ENCODE measurements at regions not wholly inside any gene's neighbourhood (a gene's known extent, or its start where the extent isn't known, plus 50 kb on each side); places are given as distances from the start of the nearest gene placed in this dataset.

DNA sequence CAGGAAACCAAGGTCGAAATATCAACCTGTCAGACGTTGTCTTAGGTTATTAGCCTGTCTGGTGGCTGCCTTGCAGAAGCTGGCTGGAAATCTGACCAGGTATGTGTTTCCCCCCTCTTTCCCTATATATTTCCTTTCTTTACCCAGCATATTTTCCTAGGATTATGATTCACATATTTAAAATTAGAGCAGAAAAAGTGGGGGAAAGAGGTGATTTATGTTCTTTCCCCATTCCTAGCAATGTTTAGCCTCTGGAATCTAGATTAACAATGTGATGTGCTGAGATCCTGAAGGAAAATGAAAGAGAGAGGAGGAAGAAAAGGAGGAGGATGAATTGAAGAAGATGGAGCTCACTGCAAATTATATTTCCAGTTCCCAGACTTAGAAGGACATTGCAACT, 421.4 kb upstream of the AUTS2 start:
- TF ChIP-seq, protein P1, sequence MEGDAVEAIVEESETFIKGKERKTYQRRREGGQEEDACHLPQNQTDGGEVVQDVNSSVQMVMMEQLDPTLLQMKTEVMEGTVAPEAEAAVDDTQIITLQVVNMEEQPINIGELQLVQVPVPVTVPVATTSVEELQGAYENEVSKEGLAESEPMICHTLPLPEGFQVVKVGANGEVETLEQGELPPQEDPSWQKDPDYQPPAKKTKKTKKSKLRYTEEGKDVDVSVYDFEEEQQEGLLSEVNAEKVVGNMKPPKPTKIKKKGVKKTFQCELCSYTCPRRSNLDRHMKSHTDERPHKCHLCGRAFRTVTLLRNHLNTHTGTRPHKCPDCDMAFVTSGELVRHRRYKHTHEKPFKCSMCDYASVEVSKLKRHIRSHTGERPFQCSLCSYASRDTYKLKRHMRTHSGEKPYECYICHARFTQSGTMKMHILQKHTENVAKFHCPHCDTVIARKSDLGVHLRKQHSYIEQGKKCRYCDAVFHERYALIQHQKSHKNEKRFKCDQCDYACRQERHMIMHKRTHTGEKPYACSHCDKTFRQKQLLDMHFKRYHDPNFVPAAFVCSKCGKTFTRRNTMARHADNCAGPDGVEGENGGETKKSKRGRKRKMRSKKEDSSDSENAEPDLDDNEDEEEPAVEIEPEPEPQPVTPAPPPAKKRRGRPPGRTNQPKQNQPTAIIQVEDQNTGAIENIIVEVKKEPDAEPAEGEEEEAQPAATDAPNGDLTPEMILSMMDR (IDR thresholded peaks at IDR 0.05) = no peak
- no peaks in the 10 kb centered on the region for H3K36me3 ChIP-seq
- H3K27me3 ChIP-seq (replicated peaks; ENCODE audit: insufficient read depth) = no peaks in the 10 kb centered on the region
- H3K4me1 ChIP-seq (ENCODE audit: control insufficient read depth in 1 of 2, low read depth in 2 of 2) = peaks cover 6 to 22% of the 10 kb centered on the region in 2 donors
- no peak overlapping the region for H3K4me3 ChIP-seq
- H3K27ac ChIP-seq = no peak overlapping the region
- ATAC-seq (ENCODE audit: insufficient number of reproducible peaks, low FRiP score, low read depth) = no peak
- no peak for DNase-seq (ENCODE audit: low spot score)
- H3K9me3 ChIP-seq = no peaks in the 10 kb centered on the region

DNA sequence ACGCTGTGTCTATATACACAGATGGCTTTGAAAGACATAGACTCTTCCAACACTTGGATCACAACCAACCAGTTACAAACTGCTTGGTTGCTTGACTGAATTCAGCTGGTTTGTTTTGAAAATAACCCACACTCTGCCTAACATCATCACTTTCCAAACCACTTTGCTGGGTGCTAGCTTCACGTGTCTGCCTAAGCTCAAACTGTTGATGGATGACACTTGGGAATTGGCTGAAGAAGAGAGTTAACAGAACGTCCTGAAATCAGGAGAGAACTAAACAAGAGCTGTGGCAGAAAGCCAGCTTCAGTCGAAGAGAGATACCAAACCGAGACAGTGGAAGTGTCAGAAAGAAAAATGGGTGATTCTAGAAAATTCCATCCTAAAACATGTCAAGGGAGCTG, 420.8 kb upstream of the AUTS2 start:
- Histone ChIP-seq H3K27ac (no peak overlapping the region), H3K27me3 (replicated peaks; ENCODE audit: insufficient read depth) (no peaks in the 10 kb centered on the region), H3K36me3 (no peaks in the 10 kb centered on the region), H3K4me1 (ENCODE audit: control insufficient read depth in 1 of 2, low read depth in 2 of 2) (peaks cover 6 to 19% of the 10 kb centered on the region in 2 donors), H3K9me3 (no peaks in the 10 kb centered on the region), H3K4me3 (no peak overlapping the region)
- DNase-seq (ENCODE audit: low spot score) (no peak), ATAC-seq (ENCODE audit: insufficient number of reproducible peaks, low FRiP score, low read depth) (no peak)
- TF ChIP-seq, protein P1 (IDR thresholded peaks at IDR 0.05) = no peak

DNA sequence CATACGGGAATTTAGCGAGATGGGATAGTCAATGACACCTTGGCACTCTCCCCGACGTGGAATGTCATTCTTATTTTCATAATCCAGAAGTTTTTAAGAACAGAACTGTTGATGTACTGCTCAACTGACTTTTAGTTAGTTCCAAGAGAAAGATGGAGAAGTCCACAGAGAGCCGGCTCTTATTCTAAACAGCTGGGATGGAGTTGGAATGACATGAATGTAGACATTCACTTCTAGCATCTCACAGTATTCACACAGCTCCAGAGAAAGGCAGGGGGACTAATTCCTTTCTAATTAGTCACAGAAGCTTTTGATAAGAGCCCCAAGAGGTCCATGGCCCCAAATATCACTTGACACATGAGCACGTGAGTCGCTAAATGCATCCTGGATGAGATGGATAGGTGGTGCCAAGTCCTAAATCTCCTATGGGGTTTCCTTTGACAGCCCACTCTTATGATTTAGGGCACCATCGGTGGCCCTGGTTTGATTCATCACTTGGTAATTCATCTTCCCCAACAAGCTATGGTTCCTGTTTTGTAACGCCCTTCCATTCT, 420.3 kb upstream of the AUTS2 start:
- no peaks in the 10 kb centered on the region for H3K27me3 ChIP-seq (replicated peaks; ENCODE audit: insufficient read depth)
- no peaks in the 10 kb centered on the region for H3K36me3 ChIP-seq
- ATAC-seq (ENCODE audit: insufficient number of reproducible peaks, low FRiP score, low read depth) (no peak), DNase-seq (ENCODE audit: low spot score) (no peak)
- H3K27ac ChIP-seq = no peak overlapping the region
- TF ChIP-seq, protein P1 (IDR thresholded peaks at IDR 0.05) = no peak
- peaks cover 4 to 13% of the 10 kb centered on the region in 2 donors for H3K4me1 ChIP-seq (ENCODE audit: control insufficient read depth in 1 of 2, low read depth in 2 of 2)
- H3K4me3 ChIP-seq = no peak overlapping the region
- H3K9me3 ChIP-seq = no peaks in the 10 kb centered on the region

DNA sequence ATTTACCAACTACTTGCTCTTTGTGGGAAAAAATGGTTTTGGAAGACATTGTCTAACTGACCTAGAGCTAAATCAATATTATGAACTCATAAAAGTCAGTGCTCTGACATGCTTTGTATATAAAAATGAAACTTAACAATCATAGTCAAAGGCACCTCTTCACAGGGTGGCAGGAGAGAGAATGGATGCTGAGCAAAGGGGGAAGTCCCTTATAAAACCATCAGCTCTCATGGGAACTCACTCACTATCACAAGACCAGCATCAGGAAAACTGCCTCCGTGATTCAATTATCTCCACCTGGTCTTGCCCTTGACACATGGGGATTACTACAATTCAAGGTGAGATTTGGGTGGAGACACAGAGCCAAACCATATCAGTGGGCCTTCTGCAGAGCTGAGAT, 417.6 kb upstream of the AUTS2 start:
- ATAC-seq (ENCODE audit: insufficient number of reproducible peaks, low FRiP score, low read depth) = no peak

DNA sequence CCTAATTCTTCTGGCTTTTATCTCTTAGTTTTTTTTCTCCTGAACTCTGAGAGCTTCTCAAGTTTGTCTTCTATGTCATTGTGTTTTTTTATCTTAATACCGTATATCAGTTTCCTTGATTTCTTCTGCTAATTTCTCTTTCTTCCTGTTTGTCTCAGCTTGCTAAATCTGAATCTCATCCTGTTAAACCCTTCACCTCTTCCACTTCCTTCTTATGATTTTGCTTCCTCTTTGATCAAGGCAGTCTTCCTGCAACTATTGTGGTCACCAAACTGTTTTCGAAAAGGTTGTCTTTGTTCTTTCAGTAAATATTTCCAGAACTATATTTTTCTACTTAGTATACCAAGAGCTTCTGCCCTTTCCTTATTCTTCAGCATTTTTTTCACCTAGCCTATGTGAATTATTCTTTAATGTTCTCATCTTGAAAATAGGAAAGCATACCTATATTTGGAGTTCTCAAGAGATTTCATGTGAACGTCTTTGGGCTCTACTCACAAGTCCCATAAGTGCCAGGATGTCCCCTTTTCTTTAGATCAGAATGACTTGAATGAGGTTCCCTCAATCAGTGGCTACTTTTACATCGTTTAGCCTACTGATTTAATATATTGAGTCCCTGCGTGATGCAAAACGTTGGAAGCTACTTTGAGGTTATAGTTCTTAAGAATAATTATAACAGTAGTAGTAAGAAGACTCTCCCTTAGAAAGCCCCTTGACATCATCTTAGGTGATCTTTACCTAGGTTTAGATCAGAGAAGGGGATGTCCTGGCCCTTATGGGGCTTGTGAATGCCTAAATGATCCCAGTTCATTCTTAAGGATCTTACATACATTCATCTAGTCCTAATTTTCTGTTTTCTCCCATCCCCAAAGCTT, 415.4 kb upstream of the AUTS2 start:
- no peak for ATAC-seq (ENCODE audit: insufficient number of reproducible peaks, low FRiP score, low read depth)
- TF ChIP-seq, protein P1 (IDR thresholded peaks at IDR 0.05) = no peak
- Histone ChIP-seq H3K4me1 (ENCODE audit: control insufficient read depth in 1 of 2, low read depth in 2 of 2) (peaks cover 6 to 12% of the 10 kb centered on the region in 2 donors), H3K27ac (no peak overlapping the region), H3K27me3 (replicated peaks; ENCODE audit: insufficient read depth) (no peaks in the 10 kb centered on the region), H3K4me3 (no peak overlapping the region), H3K36me3 (no peaks in the 10 kb centered on the region), H3K9me3 (no peaks in the 10 kb centered on the region)
- DNase-seq (ENCODE audit: low spot score) = no peak

More for the DNA sequence above, 417.6 kb upstream of the AUTS2 start:
- no peak overlapping the region for H3K4me3 ChIP-seq
- DNase-seq (ENCODE audit: low spot score) = no peak
- H3K36me3 ChIP-seq = no peaks in the 10 kb centered on the region
- no peak overlapping the region for H3K27ac ChIP-seq
- H3K27me3 ChIP-seq (replicated peaks; ENCODE audit: insufficient read depth) = no peaks in the 10 kb centered on the region
- H3K4me1 ChIP-seq (ENCODE audit: control insufficient read depth in 1 of 2, low read depth in 2 of 2) = peaks cover 6 to 12% of the 10 kb centered on the region in 2 donors
- no peaks in the 10 kb centered on the region for H3K9me3 ChIP-seq
- TF ChIP-seq, protein P1 (IDR thresholded peaks at IDR 0.05) = no peak
